Gastroesophageal sphincter (tissue), 3 donors: ENCODE measurements at regions not wholly inside any gene's neighbourhood (a gene's known extent, or its start where the extent isn't known, plus 50 kb on each side); places are given as distances from the start of the nearest gene placed in this dataset.

Source experiments
- EP300 ChIP-seq: sonication (generic); formaldehyde crosslinking; IDR thresholded peaks from one replicate; pipeline ENCODE4 v1.6.1; 2017; ENCODE audit warnings: antibody characterized with exemption, mild to moderate bottlenecking
- POLR2A ChIP-seq, 2 donors: fragments of 450-650 bp; IDR thresholded peaks; one replicate each; pipeline ENCODE4 v1.6.1; 2017; ENCODE audit warnings: antibody characterized with exemption in 2 of 2, mild to moderate bottlenecking in 2 of 2, moderate library complexity in 1 of 2
- POLR2AphosphoS5 ChIP-seq: sonication (generic); formaldehyde crosslinking; IDR thresholded peaks from one replicate; pipeline ENCODE4 v1.6.1; 2017; ENCODE audit warnings: antibody characterized with exemption
- TF ChIP-seq, protein P1 (sequence below), 4 experiments: fragments of 200-600 bp in 2 of 4; fragments of 450-650 bp in 2 of 4; sonication (generic) in 1 of 4; IDR thresholded peaks; one replicate each; pipeline ENCODE4 v1.5.1; 2017 to 2019; ENCODE audit warnings: antibody characterized with exemption in 4 of 4, mild to moderate bottlenecking in 2 of 4, moderate library complexity in 2 of 4

- TF ChIP-seq, protein P1, sequence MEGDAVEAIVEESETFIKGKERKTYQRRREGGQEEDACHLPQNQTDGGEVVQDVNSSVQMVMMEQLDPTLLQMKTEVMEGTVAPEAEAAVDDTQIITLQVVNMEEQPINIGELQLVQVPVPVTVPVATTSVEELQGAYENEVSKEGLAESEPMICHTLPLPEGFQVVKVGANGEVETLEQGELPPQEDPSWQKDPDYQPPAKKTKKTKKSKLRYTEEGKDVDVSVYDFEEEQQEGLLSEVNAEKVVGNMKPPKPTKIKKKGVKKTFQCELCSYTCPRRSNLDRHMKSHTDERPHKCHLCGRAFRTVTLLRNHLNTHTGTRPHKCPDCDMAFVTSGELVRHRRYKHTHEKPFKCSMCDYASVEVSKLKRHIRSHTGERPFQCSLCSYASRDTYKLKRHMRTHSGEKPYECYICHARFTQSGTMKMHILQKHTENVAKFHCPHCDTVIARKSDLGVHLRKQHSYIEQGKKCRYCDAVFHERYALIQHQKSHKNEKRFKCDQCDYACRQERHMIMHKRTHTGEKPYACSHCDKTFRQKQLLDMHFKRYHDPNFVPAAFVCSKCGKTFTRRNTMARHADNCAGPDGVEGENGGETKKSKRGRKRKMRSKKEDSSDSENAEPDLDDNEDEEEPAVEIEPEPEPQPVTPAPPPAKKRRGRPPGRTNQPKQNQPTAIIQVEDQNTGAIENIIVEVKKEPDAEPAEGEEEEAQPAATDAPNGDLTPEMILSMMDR (IDR thresholded peaks at IDR 0.05) = no peak
- TF ChIP-seq EP300 (no peak), POLR2A (IDR thresholded peaks at IDR 0.05) (no peak), POLR2AphosphoS5 (no peak)
Measured at GRCh38 chr16:73565925-73566324, 518.0 kb upstream of the ZFHX3 start.
